Caco-2 (cell line): ENCODE measurements at regions not wholly inside any gene's neighbourhood (a gene's known extent, or its start where the extent isn't known, plus 50 kb on each side); places are given as distances from the start of the nearest gene placed in this dataset.

Experiments
- BruUV-seq: library from RNA; stranded (reverse); fragments of 400-500 nt; replicated peaks from 2 replicates; lab custom pipeline; 2021; lab: Mats Ljungman, UMichigan
- CTCF ChIA-PET: fragments of 300-600 bp; sonication (Branson Sonifier 250); formaldehyde crosslinking; loops from one replicate; lab custom pipeline; 2022; ENCODE audit warnings: antibody characterized with exemption; lab: Charles Lee
- POLR2A ChIA-PET: fragments of 300-600 bp; sonication (Branson Sonifier 250); formaldehyde crosslinking; loops from one replicate; lab custom pipeline; 2022; ENCODE audit warnings: antibody characterized with exemption; lab: Charles Lee
- DNase-seq, 2 experiments: peaks; one replicate each; pipeline versions ENCODE4 v3.0.0 to v3.0.0-alpha.2; 2020 to 2022
- H3K27me3 ChIP-seq: replicated peaks from 2 replicates; pipeline ENCODE4 v1.6.0; 2011; ENCODE audit warnings: low read length; ENCODE audit not compliant: control insufficient read depth, insufficient read depth
- H3K36me3 ChIP-seq: 2 replicates; pipeline ENCODE4 v1.5.1; 2011; ENCODE audit warnings: low read length; ENCODE audit not compliant: control insufficient read depth, insufficient read depth
- H3K4me1 ChIP-seq: fragments of 250-450 bp; sonication (Bioruptor Pico); 2 replicates; pipeline ENCODE4 v1.5.1; 2020; ENCODE audit warnings: mild to moderate bottlenecking
- H3K4me3 ChIP-seq: 2 replicates; pipeline ENCODE4 v1.5.1; 2011; ENCODE audit warnings: low read depth, mild to moderate bottlenecking, control low read depth, low read length
- H3K9me3 ChIP-seq: fragments of 250-450 bp; sonication (Bioruptor Pico); 2 replicates; pipeline ENCODE4 v1.5.1; 2020; ENCODE audit warnings: mild to moderate bottlenecking, moderate library complexity
- H3K27ac Mint-ChIP-seq: one replicate; pipeline ENCODE4 v1.8.0; 2022; ENCODE audit warnings: mixed read lengths; ENCODE audit not compliant: unreplicated experiment
- H3K27me3 Mint-ChIP-seq: one replicate; pipeline ENCODE4 v1.8.0; 2022; ENCODE audit warnings: mixed read lengths; ENCODE audit not compliant: insufficient read depth, unreplicated experiment
- H3K36me3 Mint-ChIP-seq: one replicate; pipeline ENCODE4 v1.8.0; 2022; ENCODE audit warnings: mild to moderate bottlenecking, mixed read lengths; ENCODE audit not compliant: insufficient read depth, unreplicated experiment
- H3K4me1 Mint-ChIP-seq: one replicate; pipeline ENCODE4 v1.8.0; 2022; ENCODE audit warnings: low read depth, mixed read lengths; ENCODE audit not compliant: unreplicated experiment
- H3K4me3 Mint-ChIP-seq: one replicate; pipeline ENCODE4 v1.8.0; 2022; ENCODE audit warnings: mild to moderate bottlenecking, moderate library complexity, mixed read lengths; ENCODE audit not compliant: unreplicated experiment
- H3K9me3 Mint-ChIP-seq: one replicate; pipeline ENCODE4 v1.8.0; 2022; ENCODE audit warnings: mixed read lengths; ENCODE audit not compliant: unreplicated experiment
- intact Hi-C: fragments of 100-400 bp; cut with micrococcal nuclease; formaldehyde crosslinking; loops from one replicate; pipeline ENCODE4 v1.10.0; 2022; ENCODE audit not compliant: unreplicated experiment
- TF ChIP-seq, protein P1 (sequence below), 2 experiments: fragments of 200-600 bp in 1 of 2; IDR thresholded peaks; 1 replicate in 1 of 2; 2 replicates in 1 of 2; pipeline versions ENCODE4 v1.5.1 to v1.8.0; 2011 to 2022; ENCODE audit warnings: antibody characterized with exemption in 1 of 2, control low read depth in 1 of 2, inconsistent platforms in 1 of 2, low read depth in 1 of 2, low read length in 1 of 2, mild to moderate bottlenecking in 1 of 2, moderate library complexity in 1 of 2; ENCODE audit not compliant: insufficient read depth in 1 of 2, severe bottlenecking in 1 of 2, unreplicated experiment in 1 of 2

DNA sequence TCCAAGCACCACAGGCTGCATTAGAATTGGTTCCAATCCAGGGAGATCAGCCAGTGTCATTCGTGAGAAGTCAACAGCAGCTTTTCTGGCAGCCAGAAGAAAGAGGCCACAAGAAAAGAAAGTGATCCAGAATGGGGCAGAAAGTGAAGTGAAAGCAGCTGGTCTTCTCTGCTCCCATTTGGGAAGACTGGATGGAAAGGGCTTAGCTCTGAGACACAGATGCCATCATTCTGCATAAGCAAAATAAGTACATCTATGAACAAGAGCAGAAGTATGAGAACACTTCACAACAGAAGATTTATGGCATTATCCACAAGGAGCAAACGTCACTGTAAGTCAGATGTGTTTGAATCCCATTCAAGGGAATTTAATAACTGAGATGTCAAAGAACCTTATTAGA, 326.5 kb upstream of the ESRRG start:
- Mint-ChIP-seq H3K4me1 (no peaks in the 10 kb centered on the region), H3K9me3 (peaks cover 10% of the 10 kb centered on the region), H3K36me3 (no peaks in the 10 kb centered on the region), H3K27ac (no peak overlapping the region), H3K4me3 (no peak overlapping the region), H3K27me3 (no peaks in the 10 kb centered on the region)
- Histone ChIP-seq H3K9me3 (no peaks in the 10 kb centered on the region), H3K36me3 (no peaks in the 10 kb centered on the region), H3K4me3 (no peak overlapping the region), H3K27me3 (no peaks in the 10 kb centered on the region), H3K4me1 (no peaks in the 10 kb centered on the region)
- intact Hi-C loops, result loop anchor here (5.0 kb wide), 1 partner anchor 283 kb away; no protein-coding TSS in a partner anchor
- no peak for DNase-seq
- no TSS peak for BruUV-seq
- ChIA-PET POLR2A (no interaction called here), CTCF (no interaction called here)
- TF ChIP-seq, protein P1, sequence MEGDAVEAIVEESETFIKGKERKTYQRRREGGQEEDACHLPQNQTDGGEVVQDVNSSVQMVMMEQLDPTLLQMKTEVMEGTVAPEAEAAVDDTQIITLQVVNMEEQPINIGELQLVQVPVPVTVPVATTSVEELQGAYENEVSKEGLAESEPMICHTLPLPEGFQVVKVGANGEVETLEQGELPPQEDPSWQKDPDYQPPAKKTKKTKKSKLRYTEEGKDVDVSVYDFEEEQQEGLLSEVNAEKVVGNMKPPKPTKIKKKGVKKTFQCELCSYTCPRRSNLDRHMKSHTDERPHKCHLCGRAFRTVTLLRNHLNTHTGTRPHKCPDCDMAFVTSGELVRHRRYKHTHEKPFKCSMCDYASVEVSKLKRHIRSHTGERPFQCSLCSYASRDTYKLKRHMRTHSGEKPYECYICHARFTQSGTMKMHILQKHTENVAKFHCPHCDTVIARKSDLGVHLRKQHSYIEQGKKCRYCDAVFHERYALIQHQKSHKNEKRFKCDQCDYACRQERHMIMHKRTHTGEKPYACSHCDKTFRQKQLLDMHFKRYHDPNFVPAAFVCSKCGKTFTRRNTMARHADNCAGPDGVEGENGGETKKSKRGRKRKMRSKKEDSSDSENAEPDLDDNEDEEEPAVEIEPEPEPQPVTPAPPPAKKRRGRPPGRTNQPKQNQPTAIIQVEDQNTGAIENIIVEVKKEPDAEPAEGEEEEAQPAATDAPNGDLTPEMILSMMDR (IDR thresholded peaks at IDR 0.05; ENCODE audit: insufficient read depth in 1 of 2, low read depth in 1 of 2, low read length in 1 of 2, severe bottlenecking in 1 of 2, unreplicated experiment in 1 of 2), result no peak

DNA sequence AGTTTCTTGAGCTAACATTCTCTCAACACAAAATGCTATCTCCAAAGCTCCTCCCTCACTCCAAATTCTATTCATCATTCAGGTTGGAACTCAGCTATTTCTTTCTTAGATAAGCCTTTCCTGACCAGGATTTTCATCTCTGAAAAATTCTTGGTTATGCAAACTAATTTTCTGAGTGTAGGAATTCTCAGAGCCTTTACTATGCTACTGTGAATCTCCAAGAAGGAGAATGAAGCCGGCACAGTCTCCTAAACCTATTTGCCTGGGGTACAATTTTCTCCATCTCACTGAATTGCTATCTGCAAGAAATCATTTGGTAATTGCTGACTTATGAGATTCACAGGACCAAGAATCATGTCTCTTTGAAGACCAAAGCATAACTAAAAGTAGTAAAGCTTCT, 325.9 kb upstream of the ESRRG start:
- H3K27me3 ChIP-seq, result no peaks in the 10 kb centered on the region
- no peak for DNase-seq
- no peaks in the 10 kb centered on the region for H3K4me1 Mint-ChIP-seq
- ChIA-PET POLR2A (no interaction called here), CTCF (no interaction called here)
- no peaks in the 10 kb centered on the region for H3K36me3 ChIP-seq
- no peak overlapping the region for H3K4me3 Mint-ChIP-seq
- TF ChIP-seq, protein P1 (IDR thresholded peaks at IDR 0.05; ENCODE audit: insufficient read depth in 1 of 2, low read depth in 1 of 2, low read length in 1 of 2, severe bottlenecking in 1 of 2, unreplicated experiment in 1 of 2), result no peak
- H3K4me3 ChIP-seq, result no peak overlapping the region
- no peak overlapping the region for H3K27ac Mint-ChIP-seq
- intact Hi-C loops, result loop anchor here (5.0 kb wide), 1 partner anchor 283 kb away; no protein-coding TSS in a partner anchor
- H3K36me3 Mint-ChIP-seq, result no peaks in the 10 kb centered on the region
- no peaks in the 10 kb centered on the region for H3K4me1 ChIP-seq
- H3K9me3 ChIP-seq, result no peaks in the 10 kb centered on the region
- peaks cover 10% of the 10 kb centered on the region for H3K9me3 Mint-ChIP-seq
- no peaks in the 10 kb centered on the region for H3K27me3 Mint-ChIP-seq
- no TSS peak for BruUV-seq

DNA sequence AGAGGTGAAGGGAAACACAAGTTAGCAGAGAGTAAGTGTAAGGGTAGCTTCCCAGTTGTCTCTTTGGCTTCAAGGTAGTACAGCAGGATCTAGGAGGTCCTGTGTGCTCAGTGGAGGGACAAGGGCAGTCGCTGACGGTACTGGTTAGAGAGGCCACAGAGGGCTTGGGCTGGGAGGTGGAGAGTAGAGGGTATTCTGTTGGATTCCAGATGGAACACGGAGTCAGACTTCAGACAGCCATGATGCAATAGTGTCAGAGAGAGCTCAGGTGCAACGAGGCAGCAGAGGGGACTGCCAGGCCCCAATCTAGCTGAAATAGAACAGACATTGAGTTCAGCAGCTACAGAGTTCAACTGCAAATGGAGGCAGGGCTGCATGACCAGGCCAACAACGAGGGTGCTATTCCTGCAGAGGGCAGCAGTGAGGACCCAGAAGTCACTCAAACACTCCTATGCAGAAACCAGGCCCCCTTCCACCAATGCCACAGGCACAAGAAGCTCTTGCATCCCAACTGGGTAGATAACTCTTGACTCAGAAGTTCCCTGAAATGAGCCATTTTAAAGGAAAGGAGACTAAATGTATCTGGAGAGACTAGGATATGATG, 325.0 kb upstream of the ESRRG start:
- no peaks in the 10 kb centered on the region for H3K27me3 Mint-ChIP-seq
- ChIA-PET CTCF (interaction anchor here (0.6 to 1.2 kb wide), 3 partner anchors 18 to 46 kb away, joined by 3 read pairs; no protein-coding TSS in a partner anchor), POLR2A (no interaction called here)
- peak; percentile 30 to 33 for DNase-seq
- H3K9me3 Mint-ChIP-seq, result peaks cover 10% of the 10 kb centered on the region
- no peaks in the 10 kb centered on the region for H3K27me3 ChIP-seq
- H3K36me3 ChIP-seq, result no peaks in the 10 kb centered on the region
- no peaks in the 10 kb centered on the region for H3K9me3 ChIP-seq
- H3K4me3 ChIP-seq, result no peak overlapping the region
- TF ChIP-seq, protein P1 (IDR thresholded peaks at IDR 0.05; ENCODE audit: insufficient read depth in 1 of 2, low read depth in 1 of 2, low read length in 1 of 2, severe bottlenecking in 1 of 2, unreplicated experiment in 1 of 2), result peak in 1 of 2 experiments; percentile 20
- no peak overlapping the region for H3K4me3 Mint-ChIP-seq
- H3K4me1 ChIP-seq, result no peaks in the 10 kb centered on the region
- BruUV-seq, result no TSS peak
- H3K27ac Mint-ChIP-seq, result no peak overlapping the region
- no peaks in the 10 kb centered on the region for H3K36me3 Mint-ChIP-seq
- intact Hi-C loops, result loop anchor here (5.0 kb wide), 1 partner anchor 284 kb away; no protein-coding TSS in a partner anchor
- H3K4me1 Mint-ChIP-seq, result no peaks in the 10 kb centered on the region
